ENCODE measurements at regions not wholly inside any gene's neighbourhood (a gene's known extent, or its start where the extent isn't known, plus 50 kb on each side); places are given as distances from the start of the nearest gene placed in this dataset.

- TF ChIP-seq CTCF (IDR thresholded peaks at IDR 0.05; ENCODE audit: insufficient read depth, low read length), result no peak
- no peak for TF ChIP-seq REST (IDR thresholded peaks at IDR 0.05; ENCODE audit: insufficient replicate concordance, low read depth)
Observed at GRCh38 chr5:6861036-6861435, 147.8 kb downstream of the TENT4A start.
